Stimulated activated CD8-positive, alpha-beta memory T cell treated with anti-CD3 and anti-CD28 coated beads, Interleukin-15, amount 100 ng/mL, for 48 hours (primary cell): ENCODE measurements at regions not wholly inside any gene's neighbourhood (a gene's known extent, or its start where the extent isn't known, plus 50 kb on each side); places are given as distances from the start of the nearest gene placed in this dataset.
"Not testable (repeated sequence)": the region's sequence is repeated elsewhere in the genome, so short reads cannot be mapped to it uniquely, and the experiment has no call there.

Experiments
- DNase-seq, 2 donors: peaks; one replicate each; pipeline ENCODE4 v3.0.0-alpha.2; 2020; ENCODE audit warnings: low read depth in 2 of 2

GRCh38 chr2:121132054-121132761 is 152.8 kb downstream of the TFCP2L1 start:
- no peak for DNase-seq

- no peak for DNase-seq
These were observed 152.3 kb downstream of the TFCP2L1 start for GRCh38 chr2:121132762-121133107.

- DNase-seq, result no peak
These were observed 151.3 kb downstream of the TFCP2L1 start for GRCh38 chr2:121133551-121134319.

GRCh38 chr2:121134728-121135127 is 150.3 kb downstream of the TFCP2L1 start:
- no peak for DNase-seq

GRCh38 chr2:121135168-121135853 is 149.7 kb downstream of the TFCP2L1 start:
- DNase-seq, result no peak

- no peak for DNase-seq
These were observed 148.7 kb downstream of the TFCP2L1 start for GRCh38 chr2:121136323-121136722.

GRCh38 chr2:121137571-121137970 is 147.4 kb downstream of the TFCP2L1 start:
- no peak for DNase-seq

- DNase-seq, result no peak
These were observed 144.3 kb downstream of the TFCP2L1 start for GRCh38 chr2:121140734-121141133.

- no peak for DNase-seq
These were observed 142.6 kb downstream of the TFCP2L1 start for GRCh38 chr2:121142452-121142851.

- no peak for DNase-seq
These were observed 140.9 kb downstream of the TFCP2L1 start for GRCh38 chr2:121144111-121144510.

GRCh38 chr2:121146630-121147029 is 138.4 kb downstream of the TFCP2L1 start:
- DNase-seq, result no peak

GRCh38 chr2:121147766-121148165 is 137.2 kb downstream of the TFCP2L1 start:
- no peak for DNase-seq

- no peak for DNase-seq
These were observed 136.5 kb downstream of the TFCP2L1 start for GRCh38 chr2:121148481-121148880.

GRCh38 chr2:121149384-121149783 is 135.6 kb downstream of the TFCP2L1 start:
- no peak for DNase-seq

- DNase-seq, result no peak
These were observed 134.9 kb downstream of the TFCP2L1 start for GRCh38 chr2:121150126-121150525.

- no peak for DNase-seq
These were observed 134.3 kb downstream of the TFCP2L1 start for GRCh38 chr2:121150713-121151112.

GRCh38 chr2:121151311-121152109 is 133.5 kb downstream of the TFCP2L1 start:
- no peak for DNase-seq

GRCh38 chr2:121152861-121153260 is 132.1 kb downstream of the TFCP2L1 start:
- DNase-seq, result no peak

- no peak for DNase-seq
These were observed 131.5 kb downstream of the TFCP2L1 start for GRCh38 chr2:121153516-121153915.

- DNase-seq, result no peak
These were observed 129.4 kb downstream of the TFCP2L1 start for GRCh38 chr2:121155502-121156056.

- not testable (repeated sequence) for DNase-seq
These were observed 127.5 kb downstream of the TFCP2L1 start for GRCh38 chr2:121157481-121157880.
